GM12891 (cell line): ENCODE measurements at regions not wholly inside any gene's neighbourhood (a gene's known extent, or its start where the extent isn't known, plus 50 kb on each side); places are given as distances from the start of the nearest gene placed in this dataset.

Experiments used
- POLR2AphosphoS5 ChIP-seq: IDR thresholded peaks from 2 replicates; pipeline ENCODE4 v1.6.1; 2011; ENCODE audit warnings: low read depth, low read length, control low read depth
- POU2F2 ChIP-seq: IDR thresholded peaks from 2 replicates; pipeline ENCODE4 v1.6.1; 2011; ENCODE audit warnings: low read depth, mild to moderate bottlenecking, control low read depth, low read length, moderate library complexity

- no peak for TF ChIP-seq POLR2AphosphoS5
- TF ChIP-seq POU2F2, result no peak
These were observed 127.3 kb upstream of the TMPO start for GRCh38 chr12:98388126-98388525.
